NCI-H69 (cell line): ENCODE measurements at regions not wholly inside any gene's neighbourhood (a gene's known extent, or its start where the extent isn't known, plus 50 kb on each side); places are given as distances from the start of the nearest gene placed in this dataset.

Source experiments
- DNase-seq: peaks from one replicate; lab custom pipeline; 2025; lab: John Stamatoyannopoulos, UW

GRCh38 chr18:65548316-65548715, 202.5 kb upstream of the CDH7 start:
- DNase-seq: no peak

- DNase-seq: peak; percentile 37
Observed at GRCh38 chr18:65547046-65547445, 203.8 kb upstream of the CDH7 start.

GRCh38 chr18:65544701-65545100, 206.1 kb upstream of the CDH7 start:
- DNase-seq: no peak

- peak; percentile 96 for DNase-seq
Observed at GRCh38 chr18:65527879-65528633, 222.8 kb upstream of the CDH7 start.

GRCh38 chr18:65526099-65526498, 224.7 kb upstream of the CDH7 start:
- no peak for DNase-seq

GRCh38 chr18:65523461-65523860, 227.4 kb upstream of the CDH7 start:
- peak; percentile 48 for DNase-seq

- DNase-seq: no peak
Observed at GRCh38 chr18:65522907-65523306, 227.9 kb upstream of the CDH7 start.

- no peak for DNase-seq
Observed at GRCh38 chr18:65516209-65516608, 234.6 kb upstream of the CDH7 start.

GRCh38 chr18:65498605-65499004, 252.2 kb upstream of the CDH7 start:
- DNase-seq: no peak

- peak; percentile 98 for DNase-seq
Observed at GRCh38 chr18:65487569-65487968, 263.2 kb upstream of the CDH7 start.

GRCh38 chr18:65477455-65477854, 273.4 kb upstream of the CDH7 start:
- DNase-seq: no peak

GRCh38 chr18:65468881-65469280, 281.9 kb upstream of the CDH7 start:
- peak; percentile 60 for DNase-seq

- DNase-seq: no peak
Observed at GRCh38 chr18:65464361-65464760, 286.5 kb upstream of the CDH7 start.

- DNase-seq: no peak
Observed at GRCh38 chr18:65459741-65460140, 291.1 kb upstream of the CDH7 start.

- DNase-seq: no peak
Observed at GRCh38 chr18:65458871-65459270, 291.9 kb upstream of the CDH7 start.

- peak; percentile 42 for DNase-seq
Observed at GRCh38 chr18:65439188-65439587, 311.6 kb upstream of the CDH7 start.

- peak; percentile 93 for DNase-seq
Observed at GRCh38 chr18:65436430-65436829, 314.4 kb upstream of the CDH7 start.

- DNase-seq: peak; percentile 99
Observed at GRCh38 chr18:65435534-65435933, 315.3 kb upstream of the CDH7 start.

GRCh38 chr18:65429601-65430000, 321.2 kb upstream of the CDH7 start:
- DNase-seq: peak; percentile 31

GRCh38 chr18:65425366-65425765, 325.4 kb upstream of the CDH7 start:
- DNase-seq: no peak

- DNase-seq: no peak
Observed at GRCh38 chr18:65423776-65424175, 327.0 kb upstream of the CDH7 start.

- DNase-seq: no peak
Observed at GRCh38 chr18:65422544-65423136, 328.2 kb upstream of the CDH7 start.

- DNase-seq: peak; percentile 98
Observed at GRCh38 chr18:65415098-65415497, 335.7 kb upstream of the CDH7 start.

- DNase-seq: peak; percentile 36
Observed at GRCh38 chr18:65414501-65414900, 336.3 kb upstream of the CDH7 start.
